ENCODE measurements at regions not wholly inside any gene's neighbourhood (a gene's known extent, or its start where the extent isn't known, plus 50 kb on each side); places are given as distances from the start of the nearest gene placed in this dataset.

GRCh38 chr18:71754246-71754645 lies 789.9 kb downstream of the CBLN2 start:
- no peak for DNase-seq (ENCODE audit: low spot score)

- DNase-seq (ENCODE audit: low spot score): no peak
Measured at GRCh38 chr18:71743634-71744033, 800.5 kb downstream of the CBLN2 start.

DNA sequence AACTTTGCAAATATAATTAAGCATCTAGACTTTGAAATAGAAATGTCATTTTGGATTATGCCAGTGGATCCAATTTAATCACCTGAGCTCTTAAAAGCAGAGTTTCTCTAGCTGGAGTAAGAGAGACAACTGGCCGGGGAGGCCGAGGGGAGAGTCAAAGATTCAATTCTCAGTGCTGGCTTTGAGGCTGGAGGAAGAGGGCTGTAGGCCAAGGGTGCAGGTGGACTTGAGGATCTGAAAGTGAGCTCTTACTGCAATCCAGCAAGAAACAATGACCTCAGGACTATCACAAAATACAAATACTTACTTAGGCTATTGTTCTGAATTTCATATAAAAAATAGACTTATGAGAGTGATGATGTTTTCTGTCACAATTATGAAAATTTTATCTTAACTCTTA lies 814.5 kb downstream of the CBLN2 start:
- no peak for DNase-seq (ENCODE audit: low spot score)

- no peak for DNase-seq (ENCODE audit: low spot score)
Measured at GRCh38 chr18:71727909-71728308, 816.2 kb downstream of the CBLN2 start.

DNA sequence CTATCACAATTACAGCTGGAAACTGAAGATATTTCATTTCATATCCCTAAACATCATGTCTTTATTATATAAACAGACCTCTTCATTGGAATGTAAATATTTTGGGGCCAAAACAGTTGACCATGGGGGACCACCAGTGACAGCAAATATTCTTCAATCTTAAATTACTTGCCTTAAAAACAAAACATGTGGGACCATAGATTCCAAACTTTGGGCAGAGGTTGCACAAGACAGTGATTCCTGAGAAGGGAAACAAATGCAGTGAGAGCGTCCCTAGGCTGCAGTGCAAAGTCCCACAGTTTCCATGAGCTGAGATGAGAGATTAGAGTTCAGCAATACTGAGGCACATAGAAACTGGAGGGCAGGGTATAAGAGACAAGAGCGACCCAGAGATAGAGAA lies 818.9 kb downstream of the CBLN2 start:
- DNase-seq (ENCODE audit: low spot score): no peak

DNA sequence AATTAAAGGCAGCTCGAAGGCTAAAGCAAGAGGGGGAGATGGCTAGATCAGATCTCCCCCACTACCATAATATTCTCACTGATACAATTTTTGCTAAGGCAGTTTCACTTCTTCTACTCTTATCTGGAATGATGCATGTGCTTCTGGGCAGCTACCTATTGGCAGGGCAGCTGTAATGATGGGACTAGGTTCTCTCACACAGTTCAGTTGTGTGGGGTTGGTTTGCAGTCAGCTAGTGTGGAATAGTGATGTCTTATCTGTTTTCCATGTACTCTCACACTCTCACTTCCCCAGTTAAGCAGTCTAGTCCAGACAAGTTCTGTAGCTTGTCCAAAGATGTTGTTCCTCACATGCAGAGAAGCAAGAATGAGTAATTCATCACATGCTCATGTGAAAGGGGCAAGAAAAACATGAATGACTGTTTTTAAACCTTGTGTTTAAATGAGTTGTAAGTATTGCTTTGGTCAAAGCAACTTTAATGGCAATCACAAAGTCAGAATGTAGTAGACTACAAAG lies 836.1 kb downstream of the CBLN2 start:
- DNase-seq (ENCODE audit: low spot score): no peak

- no peak for DNase-seq (ENCODE audit: low spot score)
Measured at GRCh38 chr18:71707400-71707799, 836.7 kb downstream of the CBLN2 start.

DNA sequence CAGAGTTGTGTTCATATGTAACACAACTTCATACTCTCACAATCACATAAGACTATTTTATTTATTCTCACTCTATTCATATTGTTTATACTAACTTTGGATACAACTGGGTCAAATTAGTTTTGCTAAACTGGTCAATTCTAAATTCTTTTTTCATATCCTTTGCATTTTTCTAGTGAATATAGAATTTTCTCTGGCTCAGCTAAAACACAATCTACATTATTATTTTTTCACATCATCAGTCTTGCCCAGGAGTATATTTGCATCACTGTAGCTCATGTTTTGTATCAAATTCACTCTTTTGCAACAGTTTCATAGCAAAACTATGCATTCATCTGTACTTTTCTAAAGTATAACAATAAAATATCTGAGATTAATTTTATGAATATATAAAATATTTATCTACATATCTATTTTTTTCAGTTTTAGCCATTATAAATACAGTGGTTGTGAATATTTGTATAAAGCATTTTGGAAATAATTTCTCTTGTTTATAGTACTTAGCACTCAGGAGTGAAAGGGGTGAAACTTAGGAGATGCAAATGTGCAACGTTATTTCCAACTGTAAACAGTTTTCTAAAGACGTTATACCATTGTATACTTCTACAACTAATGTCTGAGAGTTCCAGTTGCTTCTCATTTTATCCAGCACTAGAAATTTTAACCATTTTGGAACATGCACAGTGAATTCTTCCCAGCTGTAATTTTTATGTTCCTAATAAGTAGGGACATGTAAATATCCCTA lies 854.6 kb downstream of the CBLN2 start:
- DNase-seq (ENCODE audit: low spot score): no peak

GRCh38 chr18:71682591-71682990 lies 861.6 kb downstream of the CBLN2 start:
- DNase-seq (ENCODE audit: low spot score): no peak

- no peak for DNase-seq (ENCODE audit: low spot score)
Measured at GRCh38 chr18:71678144-71678543, 866.0 kb downstream of the CBLN2 start.

GRCh38 chr18:71673954-71674353 lies 870.2 kb downstream of the CBLN2 start:
- no peak for DNase-seq (ENCODE audit: low spot score)

DNA sequence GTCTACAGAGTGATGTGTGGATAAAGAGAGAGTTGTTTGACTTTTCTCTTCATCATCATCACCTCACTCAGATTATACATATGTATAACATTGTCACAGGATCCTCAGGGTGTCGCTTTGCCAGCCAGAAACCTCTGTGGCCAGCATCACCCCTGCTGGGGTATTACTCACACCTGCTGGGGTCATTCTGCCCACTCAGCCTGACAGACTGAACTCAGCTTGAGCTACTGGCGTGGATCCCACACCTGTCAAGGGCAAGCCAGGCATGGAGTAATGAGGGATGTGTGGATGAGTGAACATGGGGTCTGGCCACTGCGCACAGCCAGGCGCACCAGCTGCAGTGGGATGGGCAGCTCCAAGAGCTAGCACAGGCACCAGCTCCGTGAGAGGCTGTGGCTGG lies 870.6 kb downstream of the CBLN2 start:
- DNase-seq (ENCODE audit: low spot score): no peak

DNA sequence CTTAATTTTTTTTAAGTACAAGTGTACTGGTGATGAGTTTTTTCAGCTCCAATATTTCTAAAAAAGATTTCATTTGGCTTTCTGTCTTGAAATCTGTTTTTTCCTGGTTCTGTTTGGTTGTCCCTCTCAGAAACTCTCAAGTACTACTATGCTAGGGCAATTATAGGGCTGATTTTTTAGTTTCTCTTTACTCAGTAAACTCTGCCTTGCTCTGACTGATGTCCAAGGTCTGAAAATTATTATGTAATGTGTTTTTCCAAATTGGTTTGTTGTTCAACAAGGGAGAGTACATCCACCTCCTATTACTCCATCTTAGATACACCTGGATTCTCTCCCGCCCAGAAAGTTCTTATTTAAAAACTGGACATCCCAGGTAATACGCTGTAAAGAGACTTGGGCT lies 877.7 kb downstream of the CBLN2 start:
- no peak for DNase-seq (ENCODE audit: low spot score)

- no peak for DNase-seq (ENCODE audit: low spot score)
Measured at GRCh38 chr18:71665131-71665530, 879.0 kb downstream of the CBLN2 start.

DNA sequence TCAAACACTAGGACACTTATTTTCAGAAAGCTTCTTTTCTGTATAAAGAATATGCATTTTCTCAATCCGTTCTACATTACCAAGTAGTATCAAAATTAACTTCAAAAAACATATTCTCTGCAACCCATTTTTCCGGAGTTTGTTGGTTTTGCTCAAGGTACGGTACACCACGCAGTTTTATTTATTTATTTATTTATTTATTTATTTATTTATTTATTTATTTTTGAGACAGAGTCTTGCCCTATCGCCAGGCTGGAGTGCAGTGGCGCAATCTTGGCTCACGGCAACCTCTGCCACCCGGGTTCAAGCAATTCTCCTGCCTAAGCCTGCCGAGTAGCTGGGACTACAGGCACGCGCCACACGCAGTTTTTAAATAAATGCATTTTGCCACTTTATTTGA lies 900.3 kb downstream of the CBLN2 start:
- DNase-seq (ENCODE audit: low spot score): no peak

DNA sequence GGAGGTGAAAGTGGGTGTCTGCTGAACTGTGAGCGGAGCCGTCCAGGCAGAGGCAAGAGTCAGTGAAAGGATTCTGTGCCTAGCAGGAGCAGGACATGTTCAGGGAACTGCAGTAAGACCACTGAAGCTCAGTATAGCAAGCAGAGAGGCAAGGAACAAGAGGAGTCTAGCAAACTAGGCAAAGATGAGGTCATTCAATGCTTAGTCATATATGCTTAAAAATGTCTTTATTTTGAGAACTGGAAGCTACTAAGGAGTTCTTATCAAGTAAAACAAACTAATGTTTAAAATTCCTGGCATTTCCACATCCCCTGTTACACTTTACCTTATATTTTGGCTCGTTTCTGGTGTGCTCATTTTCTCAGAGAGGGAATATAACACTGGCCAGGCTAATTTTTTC lies 913.4 kb downstream of the CBLN2 start:
- no peak for DNase-seq (ENCODE audit: low spot score)

DNA sequence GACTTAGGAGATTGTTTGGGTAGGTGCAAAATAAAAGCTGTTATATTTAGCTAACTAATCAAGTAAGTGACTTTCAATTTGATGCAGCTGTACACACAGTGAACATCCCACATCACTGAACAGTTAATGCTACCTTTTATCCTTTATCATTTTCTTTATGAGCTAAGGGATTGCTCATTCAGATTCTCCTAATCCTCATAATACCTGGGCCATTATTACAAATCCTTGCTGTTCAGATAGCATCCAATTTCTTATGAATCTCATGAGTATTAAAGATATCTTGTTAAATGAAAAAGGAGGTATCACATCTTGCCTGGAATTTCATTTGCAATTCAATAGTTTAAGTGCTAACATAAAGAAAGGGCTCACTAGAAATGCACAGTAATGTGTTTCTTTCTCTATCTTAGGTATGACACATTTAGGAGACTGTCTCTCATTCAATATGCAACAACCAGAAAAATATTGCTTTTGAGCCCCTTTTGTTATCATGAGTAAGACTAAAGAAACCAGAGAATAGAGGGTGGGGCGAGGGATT lies 918.5 kb downstream of the CBLN2 start:
- no peak for DNase-seq (ENCODE audit: low spot score)

DNA sequence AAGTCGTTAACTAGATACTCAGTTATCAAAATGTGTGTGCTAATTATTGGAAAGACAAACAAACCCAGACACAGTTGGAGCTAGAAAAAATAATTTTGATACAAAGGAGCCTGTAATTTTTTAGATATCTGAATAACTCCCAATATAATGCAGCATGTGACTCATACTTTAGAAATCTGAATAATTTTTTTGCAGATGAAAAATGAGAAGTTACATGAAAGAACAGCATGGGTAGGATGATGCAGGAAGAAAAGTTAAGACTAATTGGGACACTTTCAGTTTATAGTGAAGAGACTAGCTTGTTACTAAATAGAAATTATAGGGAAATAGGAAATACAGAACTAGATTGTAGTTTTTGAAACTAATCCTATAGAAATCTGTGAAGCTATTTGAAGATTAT lies 945.8 kb downstream of the CBLN2 start:
- no peak for DNase-seq (ENCODE audit: low spot score)

- DNase-seq (ENCODE audit: low spot score): no peak
Measured at GRCh38 chr18:71597219-71597618, 946.9 kb downstream of the CBLN2 start.

GRCh38 chr18:71583252-71583651 lies 960.9 kb downstream of the CBLN2 start:
- DNase-seq (ENCODE audit: low spot score): no peak

DNA sequence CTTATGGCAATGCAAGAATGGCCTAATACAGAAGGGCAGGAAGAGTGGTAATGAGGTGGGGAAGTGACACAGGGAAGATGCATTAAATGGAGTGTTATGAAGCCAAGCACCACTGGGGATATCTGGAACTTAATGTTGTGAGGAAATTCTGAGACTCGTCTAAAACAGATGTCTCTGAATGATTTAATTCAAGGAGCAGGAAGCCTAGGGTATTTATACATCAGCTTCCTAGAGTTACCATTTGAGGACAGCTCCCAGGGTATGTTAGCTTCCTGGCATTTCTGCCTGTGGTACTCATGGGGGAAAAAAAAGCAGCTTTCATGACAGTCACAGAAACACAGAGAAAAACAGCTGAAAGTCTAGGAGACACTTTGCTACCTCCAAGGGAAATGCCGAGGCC lies 989.5 kb downstream of the CBLN2 start:
- DNase-seq (ENCODE audit: low spot score): no peak

DNA sequence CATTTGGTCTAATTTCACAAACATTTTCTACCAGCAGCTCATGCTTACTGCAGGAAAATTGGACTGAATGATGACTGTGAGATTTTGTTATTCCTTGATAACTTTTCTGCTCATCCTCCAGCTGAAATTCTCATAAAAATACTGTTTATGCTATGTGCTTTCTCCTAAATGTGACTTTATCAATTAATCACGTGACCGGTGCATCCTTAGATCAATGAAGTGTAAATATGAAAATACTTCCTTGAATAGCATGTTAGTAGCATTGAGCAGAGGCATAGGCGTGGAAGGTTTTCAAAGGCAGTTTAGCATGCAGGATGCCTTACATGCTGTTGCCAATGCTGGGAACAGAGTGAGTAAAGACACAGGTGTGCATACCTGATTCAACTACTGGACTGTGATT lies 1002.5 kb downstream of the CBLN2 start:
- no peak for DNase-seq (ENCODE audit: low spot score)

- no peak for DNase-seq (ENCODE audit: low spot score)
Measured at GRCh38 chr18:71529703-71530303, 1014.3 kb downstream of the CBLN2 start.

Measured in CD4-positive, alpha-beta T cell treated with Interleukin-2 at 100 ng/mL for 4 hours (primary cell).